ENCODE measurements at regions not wholly inside any gene's neighbourhood (a gene's known extent, or its start where the extent isn't known, plus 50 kb on each side); places are given as distances from the start of the nearest gene placed in this dataset.

GRCh38 chr3:13260259-13261103, 159.6 kb downstream of the NUP210 start:
- TF ChIP-seq CTCF (IDR thresholded peaks at IDR 0.05; ENCODE audit: low read length) (no peak), EZH2 (optimal IDR thresholded peaks at IDR 0.05; ENCODE audit: low read depth, low read length) (no peak)
